ENCODE measurements at regions not wholly inside any gene's neighbourhood (a gene's known extent, or its start where the extent isn't known, plus 50 kb on each side); places are given as distances from the start of the nearest gene placed in this dataset.

DNA sequence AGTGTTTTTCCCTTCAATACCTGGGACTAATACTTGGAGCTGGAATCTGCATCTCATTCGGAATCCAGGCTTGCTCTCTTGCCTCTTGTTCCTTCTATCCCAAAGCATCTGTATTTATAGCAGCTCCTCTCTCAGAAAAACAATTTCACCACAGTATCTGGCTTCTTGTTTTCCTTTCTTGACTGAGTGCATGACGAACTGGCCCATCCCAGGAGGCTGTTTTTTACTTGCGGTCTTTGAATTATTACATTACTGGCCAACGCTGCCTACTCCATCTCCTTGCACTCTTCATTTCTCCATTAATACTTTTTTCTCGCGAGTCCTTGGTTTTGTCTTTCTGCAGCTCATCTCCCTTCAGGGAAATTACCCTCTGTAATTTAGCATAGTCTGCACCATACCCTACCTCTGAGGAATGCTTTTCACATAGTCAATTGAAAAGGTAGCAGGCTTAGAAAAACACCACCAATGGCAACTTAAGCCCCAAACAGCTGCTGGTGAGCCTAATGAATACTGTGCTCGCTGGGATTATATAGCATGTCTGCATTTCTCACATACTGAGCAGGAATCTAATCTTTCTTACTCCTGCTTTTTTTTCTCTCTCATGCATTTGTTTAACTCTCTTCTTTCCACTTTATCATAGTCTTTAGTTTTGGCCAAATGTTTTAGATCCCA is 277.4 kb upstream of the SESN3 start:
- no peak for DNase-seq

DNA sequence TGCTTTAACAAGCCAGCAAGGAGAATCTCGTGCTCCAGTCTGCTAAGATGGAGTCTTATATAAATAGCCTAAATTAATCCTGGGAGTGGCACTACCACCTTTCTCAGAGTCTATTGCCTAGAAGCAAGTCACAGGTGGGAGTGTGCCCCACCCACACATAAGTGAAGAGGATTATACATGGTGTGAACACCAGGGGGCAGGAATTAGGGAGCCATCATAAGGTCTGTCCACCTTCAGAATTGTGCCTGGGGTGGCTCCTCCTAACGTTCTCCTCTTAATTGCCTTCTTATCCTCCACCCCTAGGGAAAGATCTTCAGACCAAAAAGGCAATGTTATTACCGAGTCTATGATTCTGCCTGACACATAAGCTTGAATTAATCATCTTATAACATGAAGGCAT is 276.8 kb upstream of the SESN3 start:
- DNase-seq: no peak

DNA sequence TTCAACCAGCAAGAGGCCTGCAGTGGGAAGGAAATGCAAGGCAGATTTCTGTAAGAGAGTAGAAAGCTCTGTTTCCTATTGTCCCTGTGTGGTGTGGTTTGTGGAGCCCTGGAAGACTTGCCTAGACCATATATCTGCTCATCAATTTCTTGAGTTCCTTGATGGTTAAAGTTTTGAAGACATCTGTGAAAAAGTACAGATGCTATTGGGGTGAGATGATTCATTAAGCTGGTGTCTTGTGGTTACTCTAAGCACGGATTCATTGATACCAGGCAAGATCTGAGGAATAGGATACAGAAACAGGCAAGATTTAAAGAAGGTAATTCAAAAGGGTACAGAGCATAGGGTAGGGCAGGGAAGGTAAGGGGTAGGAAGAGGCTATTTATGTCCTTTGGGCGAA is 275.8 kb upstream of the SESN3 start:
- DNase-seq: no peak

DNA sequence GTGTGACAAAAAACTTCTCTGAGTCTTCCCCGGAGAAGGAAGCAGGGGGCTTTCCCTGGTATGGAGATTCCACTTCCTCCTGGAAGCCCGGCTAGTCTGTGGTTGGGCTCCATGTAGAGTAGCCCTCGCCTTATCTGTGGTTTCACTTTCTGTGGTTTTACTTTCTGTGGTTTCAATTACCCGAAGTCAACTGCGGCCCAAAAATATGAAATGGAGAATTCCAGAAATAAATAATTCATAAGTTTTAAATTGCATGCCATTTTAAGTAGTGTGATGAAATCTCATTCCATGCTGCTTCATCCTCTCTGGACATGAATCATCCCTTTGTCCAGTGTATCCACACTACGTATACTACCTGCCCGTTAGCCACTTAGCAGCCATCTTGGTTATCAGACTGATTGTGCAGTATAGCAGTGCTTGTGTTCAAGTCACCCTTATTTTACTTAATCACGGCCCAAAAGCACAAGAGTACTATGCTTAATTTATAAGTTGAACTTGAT is 275.0 kb upstream of the SESN3 start:
- no peak for DNase-seq

DNA sequence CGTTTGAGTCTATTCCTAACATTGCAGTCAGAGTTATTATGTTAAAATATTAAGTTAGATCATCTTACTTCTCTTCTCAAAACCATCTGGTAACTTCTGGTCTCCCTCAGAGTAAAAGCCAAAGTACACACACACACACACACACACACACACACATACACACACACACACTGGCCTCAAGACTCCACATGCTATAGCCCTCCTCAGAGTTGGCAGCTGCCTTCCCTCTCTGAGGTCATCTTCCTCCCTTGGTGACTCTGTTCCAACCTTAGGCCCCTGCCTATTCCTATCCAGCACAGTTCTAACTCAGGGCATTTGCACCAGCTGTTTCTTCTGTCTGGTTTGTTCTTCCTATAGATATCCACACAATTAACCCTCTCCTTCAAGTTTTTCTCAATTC is 272.0 kb upstream of the SESN3 start:
- DNase-seq: no peak

DNA sequence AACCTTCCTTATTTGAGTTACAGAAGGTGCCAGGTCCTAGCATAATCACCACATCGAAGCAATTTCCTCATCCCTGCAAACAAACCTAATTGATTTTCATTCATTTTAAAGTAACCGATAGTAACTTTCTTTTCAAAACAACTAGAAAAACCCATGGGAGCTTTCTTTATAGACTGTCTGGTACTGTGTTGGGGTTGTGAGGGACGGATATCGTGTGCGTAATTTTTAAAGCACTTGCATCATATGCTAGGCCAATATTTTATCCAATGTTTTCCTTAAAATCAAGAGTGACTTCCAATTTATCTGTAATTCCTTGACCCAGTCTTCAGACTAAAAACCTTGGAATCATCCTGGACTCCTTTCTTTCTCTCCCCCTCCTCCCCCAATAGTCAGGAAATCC is 271.5 kb upstream of the SESN3 start:
- DNase-seq: no peak

DNA sequence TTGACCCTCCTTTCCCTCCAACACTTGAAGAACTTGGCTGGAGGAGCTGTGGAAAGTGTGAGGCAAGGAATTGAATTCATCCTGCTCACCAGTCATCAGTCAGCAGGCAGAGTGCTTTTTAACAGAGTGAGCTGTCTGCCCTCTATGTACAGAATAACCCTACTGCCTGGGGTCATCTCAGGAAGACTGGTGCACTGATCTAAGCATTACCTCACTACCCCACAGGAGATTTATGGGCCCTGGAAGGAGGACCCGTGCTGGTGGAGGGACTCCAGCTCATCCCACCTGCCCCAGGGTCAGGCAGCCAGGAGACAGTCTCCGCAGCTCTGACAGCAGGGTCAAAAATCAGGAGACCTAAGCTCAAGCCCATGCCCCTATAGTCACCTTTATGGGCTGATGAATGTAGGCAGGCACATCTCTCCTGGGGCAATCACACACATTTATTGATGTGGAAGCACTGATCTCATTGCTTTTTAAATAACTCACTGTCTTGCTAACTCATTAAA is 270.8 kb upstream of the SESN3 start:
- no peak for DNase-seq

DNA sequence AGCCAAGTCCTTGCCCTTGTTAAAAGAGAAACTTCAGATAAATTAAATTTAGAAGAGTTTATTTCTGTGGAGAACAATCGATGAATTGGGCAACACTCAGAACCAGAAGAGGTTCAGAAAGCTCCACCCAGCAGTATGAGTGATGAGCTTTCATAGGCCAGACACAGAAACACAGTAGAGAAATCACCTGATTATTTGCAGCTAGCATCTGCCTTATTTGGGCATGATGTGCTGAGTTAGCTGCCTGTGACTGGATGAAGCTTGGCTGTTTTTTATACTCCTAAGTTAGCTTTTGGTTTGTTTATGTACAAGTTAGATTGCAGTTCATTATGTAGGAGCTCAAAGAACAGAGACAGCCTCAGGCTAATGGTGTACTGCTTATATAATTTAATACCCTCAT is 269.5 kb upstream of the SESN3 start:
- no peak for DNase-seq

DNA sequence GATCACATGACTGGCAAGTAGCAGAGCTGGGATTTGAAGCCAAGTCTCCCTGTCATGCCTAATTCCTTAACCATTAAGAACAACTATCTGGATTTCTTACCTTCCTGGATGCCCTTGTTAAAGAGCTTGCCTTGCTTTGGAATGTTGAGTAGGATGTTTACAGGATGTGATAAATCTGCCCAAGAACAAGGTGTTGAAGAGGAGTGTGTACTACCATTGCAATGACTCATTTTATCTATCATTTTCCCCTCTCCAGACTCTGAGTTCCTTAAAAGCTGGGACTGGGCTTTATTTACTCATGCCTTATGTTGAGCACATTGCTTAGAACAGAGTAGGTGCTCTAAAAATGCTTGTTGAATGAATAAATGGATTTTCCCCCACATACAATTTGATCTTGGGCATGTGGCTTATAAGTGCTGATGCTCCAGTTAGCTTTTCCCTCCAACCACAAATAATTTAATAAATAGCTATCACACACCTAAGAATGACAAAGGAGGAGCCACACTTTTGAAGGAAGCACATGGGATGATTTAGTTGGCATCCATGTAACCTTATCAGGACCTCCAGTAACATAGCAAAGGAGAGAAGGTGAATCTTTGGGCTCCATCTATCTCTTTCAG is 268.6 kb upstream of the SESN3 start:
- no peak for DNase-seq

DNA sequence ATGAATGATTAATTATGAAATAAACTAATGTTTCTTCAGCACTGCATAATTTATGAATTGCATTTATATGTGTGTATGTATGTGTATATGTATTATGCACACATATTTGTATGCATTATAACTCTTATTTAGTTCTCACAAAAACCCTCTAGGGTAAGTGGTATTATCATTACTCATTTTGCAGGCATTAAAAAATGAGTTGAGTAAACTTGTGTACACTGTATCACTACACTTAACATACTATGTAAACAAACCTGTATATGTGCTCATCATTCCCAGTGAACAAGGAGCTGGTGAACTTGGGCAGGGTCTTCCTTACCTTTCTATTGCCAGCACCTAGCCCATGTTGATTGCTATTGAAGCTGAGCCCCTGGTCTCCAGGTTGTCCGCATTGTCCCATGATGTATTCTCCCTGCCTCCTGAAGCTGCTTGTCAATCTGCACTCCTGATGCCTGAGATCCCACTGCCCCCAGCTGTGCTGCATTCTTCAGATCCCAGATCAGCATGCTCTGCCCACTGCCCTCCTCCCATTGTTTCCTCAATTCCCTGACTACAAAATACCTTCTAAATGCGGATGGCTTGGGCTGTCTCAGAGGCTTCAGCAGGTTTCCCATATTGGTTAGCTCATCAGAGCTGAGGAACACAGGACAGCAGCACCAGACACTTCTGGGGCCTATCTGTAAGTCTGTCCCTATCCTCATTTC is 267.9 kb upstream of the SESN3 start:
- DNase-seq: no peak

DNA sequence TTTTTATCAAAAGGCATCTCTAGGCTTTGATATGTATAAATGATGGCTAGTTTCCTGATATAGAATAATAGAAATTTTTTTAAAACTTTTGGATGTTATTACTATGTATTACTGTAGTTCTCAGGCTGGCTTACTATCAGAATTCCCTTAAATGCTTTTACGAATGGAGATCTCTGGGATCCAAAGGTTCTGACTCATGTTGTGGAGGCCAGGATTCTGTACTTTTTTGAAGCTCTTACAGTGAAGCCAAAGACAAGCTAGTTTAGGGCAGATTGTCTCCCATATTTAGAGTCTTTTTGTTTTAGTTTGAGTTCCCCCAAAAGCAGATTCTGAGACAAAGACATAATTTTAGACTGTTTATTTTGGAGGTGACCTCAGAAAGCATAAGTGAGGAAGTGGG is 265.9 kb upstream of the SESN3 start:
- DNase-seq: no peak

DNA sequence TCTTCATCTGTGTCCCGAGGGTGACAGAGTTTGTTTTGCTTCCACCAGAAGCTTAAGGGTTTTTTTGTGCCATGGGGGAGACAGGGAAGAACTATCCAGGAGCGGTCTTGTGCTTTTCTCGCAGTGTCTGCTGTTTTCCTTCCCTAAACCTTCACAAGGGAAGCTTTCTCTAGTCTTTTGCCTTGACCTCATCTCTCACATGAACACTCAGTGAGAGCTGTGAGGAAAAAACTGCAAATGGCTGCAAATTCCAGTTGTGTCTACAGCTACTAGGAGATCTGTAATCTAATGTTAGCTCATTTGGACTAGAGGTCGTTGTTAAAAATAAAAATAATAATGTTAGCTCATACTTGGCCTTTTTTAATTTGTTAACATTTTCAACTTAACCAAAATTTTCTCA is 264.7 kb upstream of the SESN3 start:
- DNase-seq: no peak

DNA sequence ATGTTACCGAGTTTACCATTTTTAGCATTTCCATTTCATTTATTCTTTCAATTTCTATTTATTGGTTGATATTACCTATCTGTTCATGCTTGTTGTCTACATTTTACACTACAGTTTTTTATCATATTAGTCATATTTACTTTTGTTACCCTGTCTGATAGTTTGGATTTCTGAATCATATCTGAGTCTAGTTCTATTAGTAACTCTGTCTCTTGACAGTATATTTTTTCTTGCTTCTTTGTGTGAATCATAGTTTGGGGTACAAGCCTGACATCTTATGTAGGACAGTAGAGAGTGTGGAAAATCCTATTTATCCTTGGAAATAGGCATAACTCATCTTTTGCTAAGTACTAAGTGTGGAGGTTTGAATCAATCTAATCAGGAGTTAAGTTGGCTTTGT is 263.9 kb upstream of the SESN3 start:
- DNase-seq: no peak

DNA sequence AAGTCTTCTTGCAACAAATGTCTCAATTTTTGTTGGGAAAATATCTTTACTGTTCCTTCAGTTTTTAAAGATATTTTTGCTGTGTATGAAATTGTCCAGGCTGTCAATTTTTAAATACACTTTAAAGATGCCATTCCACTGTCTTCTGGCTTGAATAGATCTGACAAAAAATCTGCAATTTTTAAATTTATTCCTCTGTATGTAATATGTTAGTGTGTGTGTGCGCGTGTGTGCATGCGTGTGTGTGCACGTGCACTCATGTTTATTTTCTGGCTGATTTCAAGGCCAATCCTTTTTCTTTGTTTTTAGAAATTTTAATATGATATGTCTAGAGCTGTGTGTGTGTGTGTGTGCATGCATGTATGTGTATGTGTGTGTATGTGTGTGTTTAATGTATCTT is 263.2 kb upstream of the SESN3 start:
- DNase-seq: no peak

DNA sequence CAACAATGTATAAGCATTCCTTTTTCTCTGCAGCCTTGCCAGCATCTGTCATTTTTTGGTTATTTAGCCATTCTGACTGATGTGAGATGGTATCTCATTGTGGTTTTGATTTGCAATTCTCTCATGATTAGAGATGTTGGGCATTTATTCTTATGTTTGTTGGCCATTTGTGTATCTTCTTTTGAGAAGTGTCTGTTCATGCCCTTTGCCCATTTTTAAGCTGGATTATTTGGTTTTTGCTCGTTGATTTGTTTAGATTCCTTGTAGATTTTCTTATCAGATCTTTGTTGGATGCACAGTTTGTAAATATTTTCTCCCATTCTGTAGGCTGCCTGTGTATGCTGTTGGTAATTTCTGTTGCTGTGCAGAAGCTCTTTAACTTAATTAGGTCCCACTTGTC is 259.6 kb upstream of the SESN3 start:
- no peak for DNase-seq

DNA sequence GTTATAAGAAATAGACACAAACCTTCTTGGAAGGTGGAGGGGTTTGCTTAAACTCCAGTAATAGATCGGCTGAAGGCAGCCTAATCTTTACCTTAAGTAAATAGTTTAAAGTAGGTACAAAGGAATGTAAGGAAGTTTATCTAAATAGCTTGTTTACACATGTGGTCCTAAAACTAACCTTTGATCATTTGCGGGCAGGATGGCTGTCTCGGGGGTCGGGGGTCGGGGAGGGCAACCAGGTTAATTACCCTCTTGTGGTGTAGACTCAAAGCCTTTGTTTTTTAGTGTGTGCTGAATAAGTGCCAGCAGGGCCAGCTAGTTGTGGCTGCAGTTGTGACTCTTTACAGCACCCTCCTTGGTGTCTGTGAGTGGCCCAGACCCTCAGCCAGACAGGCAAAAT is 256.9 kb upstream of the SESN3 start:
- no peak for DNase-seq

DNA sequence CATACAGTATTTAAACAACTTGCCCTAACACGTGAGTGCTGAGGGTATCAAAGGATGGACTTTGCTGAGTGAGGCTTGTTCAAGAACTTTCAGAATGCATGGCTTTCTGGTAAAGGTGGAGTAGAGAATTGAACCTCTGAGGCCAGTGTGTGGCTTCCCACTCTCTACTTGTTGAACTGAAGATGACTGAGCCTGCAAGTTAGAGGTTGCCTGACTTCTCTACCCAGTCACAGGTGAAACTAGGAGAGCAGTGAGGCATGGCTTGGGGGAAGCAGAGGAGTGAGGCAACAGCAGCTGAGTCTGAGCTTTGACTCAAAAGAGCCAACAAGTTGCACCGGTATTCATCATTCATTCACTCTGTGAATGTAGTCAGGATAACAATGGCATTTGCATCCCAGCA is 256.4 kb upstream of the SESN3 start:
- no peak for DNase-seq

DNA sequence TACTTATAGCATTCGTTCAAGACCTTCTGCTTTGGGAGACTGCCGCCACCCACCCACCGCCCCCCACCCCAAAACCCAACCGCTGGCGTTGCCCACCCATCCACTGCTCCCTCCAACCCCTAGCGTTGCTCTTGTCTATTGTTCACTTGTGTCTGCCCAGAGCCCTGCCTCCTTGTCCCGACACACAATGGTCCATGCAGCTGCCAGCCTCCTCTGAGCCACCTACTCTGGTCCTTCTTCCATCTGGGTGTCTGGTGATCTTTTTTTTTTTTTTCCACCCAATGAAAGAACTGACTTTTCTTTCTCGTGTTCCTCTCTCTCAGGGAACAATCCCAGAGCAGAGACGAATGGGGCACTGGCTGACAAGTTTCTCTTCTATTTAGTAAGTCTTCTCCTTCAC is 256.0 kb upstream of the SESN3 start:
- no peak for DNase-seq

DNA sequence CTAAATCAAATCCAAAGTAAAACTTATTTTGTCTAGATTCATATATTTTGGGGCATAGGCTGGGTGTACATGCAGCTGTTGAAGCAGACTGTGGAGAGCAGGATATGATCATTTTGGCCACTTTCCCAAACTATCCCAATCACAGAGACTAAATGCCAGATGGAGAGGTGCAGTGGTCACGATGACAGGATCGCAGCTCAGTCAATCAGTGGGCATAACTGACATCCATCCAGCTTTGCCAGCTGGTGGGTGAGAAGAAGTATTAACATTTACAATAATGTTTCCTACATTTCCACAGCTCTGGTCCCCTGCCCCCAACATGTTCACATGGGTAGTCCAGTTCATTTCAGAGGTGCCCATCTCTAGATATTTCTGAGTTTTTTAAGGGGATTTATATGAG is 255.5 kb upstream of the SESN3 start:
- DNase-seq: no peak

DNA sequence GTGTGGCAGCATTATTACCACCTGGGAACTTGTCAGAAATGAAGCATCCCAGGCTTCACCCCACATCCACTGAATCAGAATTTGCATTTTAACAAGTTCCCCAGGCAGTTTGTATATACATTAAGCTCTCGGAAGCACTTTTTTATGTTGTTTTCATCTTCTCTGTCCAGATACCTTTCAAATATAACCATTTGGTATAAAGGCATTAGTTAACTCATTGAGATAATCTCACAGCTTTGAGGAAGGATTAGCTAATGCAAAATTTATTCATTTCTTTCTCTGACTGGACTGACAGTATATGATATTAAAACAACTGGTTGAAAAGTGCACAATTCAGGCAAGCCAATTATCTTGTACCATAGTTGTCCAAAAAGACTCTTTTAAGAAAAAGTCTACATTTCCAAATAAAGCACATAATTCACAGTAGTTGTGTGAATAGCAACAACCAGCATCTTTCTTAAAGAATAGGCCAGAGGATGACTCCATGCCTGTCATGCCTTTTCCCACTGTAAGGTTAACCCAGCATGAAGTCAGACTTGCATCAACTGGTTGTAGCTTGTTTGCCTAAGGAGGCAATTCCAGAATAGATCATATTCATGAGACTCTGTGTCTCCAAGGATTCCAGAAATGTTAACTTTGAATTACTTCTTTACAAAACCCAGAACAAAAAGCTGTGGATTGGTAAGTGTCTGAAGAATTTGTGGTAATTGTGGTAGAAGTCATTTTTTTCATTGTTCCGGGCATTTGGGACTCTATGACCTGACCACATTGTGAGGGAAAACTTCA is 254.3 kb upstream of the SESN3 start:
- DNase-seq: no peak

DNA sequence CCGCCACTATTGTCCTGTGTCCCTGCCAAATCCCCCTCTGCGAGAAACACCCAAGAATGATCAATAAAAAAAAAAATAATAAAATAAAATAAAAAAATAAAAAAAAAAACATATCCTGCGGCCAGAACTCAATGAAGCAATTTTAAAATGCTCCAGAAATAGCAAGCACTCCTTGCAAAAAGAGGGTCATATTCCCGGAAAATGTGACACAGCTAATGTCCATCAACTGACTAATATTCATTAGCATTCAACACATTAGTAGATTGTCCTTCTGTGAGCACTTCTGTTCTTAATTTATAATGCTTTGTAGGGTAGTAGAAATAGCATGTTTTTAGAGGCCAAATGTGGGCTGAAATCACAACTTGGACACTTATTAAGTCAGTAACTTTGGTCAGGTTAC is 252.3 kb upstream of the SESN3 start:
- no peak for DNase-seq

DNA sequence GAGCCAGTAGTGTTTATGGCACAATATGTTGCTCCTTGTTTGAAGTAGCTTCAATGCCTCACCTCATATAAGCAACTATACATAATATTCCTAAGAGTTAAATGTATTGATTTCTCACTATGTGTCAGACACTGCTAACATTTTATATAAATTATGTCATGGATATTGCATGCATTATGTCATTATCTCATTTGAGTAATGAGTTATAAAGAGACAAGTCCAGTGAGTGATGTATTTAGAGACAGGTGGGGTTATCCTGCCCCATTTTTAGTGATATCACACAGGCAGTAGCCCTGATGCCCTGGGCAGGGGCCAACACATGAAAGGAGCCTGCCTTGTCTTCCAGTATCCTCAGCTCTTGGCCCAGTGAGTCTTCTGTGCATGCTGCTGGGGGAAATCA is 247.0 kb upstream of the SESN3 start:
- DNase-seq: no peak

DNA sequence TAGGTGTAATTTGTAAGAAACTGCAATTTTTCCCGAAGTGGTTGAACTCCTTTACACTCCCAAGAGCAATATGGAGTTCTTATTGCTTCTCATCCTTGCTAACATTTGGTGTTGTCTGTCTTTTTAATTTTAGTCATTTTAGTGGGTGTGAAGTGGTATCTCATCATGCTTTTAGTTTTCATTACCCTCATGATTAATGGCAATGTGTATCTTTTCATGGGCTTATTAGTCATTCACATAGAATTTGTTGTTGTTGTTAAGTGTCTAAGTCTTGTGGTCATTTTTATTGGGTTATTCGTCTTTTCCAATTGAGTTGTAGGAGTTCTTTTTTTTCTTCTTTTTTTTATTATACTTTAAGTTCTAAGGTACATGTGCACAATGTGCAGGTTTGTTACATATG is 238.3 kb upstream of the SESN3 start:
- DNase-seq: no peak

DNA sequence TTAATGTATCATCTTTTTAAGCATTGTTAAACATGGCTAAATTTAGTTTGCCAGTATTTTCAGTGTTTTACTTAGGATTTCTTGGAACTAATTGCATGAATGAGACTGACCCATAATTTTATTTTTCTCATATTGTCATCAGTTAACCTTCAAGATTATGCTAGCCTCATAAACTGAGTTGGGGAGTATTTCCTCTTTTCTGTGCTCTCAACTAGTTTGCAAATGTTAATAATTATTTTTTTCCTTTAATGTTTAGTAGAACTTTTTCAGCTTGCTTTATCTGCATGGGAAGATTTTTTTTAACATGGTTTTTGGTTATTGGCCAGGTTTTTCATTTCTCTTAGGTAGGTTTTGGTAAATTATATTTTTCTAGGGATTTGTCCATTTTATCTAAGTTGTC is 235.4 kb upstream of the SESN3 start:
- DNase-seq: no peak

Data from stimulated activated CD4-positive, alpha-beta T cell treated with anti-CD3 and anti-CD28 coated beads, Interleukin-12 subunit alpha, Interleukin-12 subunit beta, amount 100 ng/mL, for 4 hours (primary cell).